ENCODE measurements at regions not wholly inside any gene's neighbourhood (a gene's known extent, or its start where the extent isn't known, plus 50 kb on each side); places are given as distances from the start of the nearest gene placed in this dataset.

DNA sequence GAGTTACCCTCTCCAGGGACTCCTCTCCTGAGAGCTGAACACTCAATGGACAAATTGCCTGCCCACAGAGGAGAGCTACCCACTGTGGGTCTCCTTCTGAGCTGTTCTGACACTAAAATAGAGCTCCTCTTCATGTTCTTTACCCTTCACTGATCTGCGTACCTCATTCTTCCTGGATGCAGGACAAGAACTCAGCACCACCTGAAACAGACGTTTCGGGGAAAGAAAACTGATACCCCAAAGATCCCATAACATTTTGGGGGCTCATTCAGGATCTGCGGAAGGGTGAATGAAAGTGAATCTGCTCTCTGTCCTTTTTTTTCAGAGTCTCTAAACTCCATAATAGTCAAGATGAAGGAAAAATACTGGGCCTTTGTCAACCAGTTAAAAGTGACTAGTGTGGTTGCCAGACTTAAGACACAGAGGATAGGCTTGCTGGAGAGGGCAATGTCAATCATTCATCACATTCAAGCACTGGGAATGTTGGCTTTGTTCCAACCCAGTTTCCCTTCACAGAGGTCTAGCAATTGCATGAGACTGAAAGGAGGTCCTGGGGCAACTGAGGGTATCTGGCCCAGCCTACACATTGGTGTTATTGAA, 136.7 kb upstream of the SLITRK6 start:
- H3K27ac ChIP-seq = no peak overlapping the region
- no peak for TF ChIP-seq POLR2A (IDR thresholded peaks at IDR 0.05)
- TF ChIP-seq, protein P1, sequence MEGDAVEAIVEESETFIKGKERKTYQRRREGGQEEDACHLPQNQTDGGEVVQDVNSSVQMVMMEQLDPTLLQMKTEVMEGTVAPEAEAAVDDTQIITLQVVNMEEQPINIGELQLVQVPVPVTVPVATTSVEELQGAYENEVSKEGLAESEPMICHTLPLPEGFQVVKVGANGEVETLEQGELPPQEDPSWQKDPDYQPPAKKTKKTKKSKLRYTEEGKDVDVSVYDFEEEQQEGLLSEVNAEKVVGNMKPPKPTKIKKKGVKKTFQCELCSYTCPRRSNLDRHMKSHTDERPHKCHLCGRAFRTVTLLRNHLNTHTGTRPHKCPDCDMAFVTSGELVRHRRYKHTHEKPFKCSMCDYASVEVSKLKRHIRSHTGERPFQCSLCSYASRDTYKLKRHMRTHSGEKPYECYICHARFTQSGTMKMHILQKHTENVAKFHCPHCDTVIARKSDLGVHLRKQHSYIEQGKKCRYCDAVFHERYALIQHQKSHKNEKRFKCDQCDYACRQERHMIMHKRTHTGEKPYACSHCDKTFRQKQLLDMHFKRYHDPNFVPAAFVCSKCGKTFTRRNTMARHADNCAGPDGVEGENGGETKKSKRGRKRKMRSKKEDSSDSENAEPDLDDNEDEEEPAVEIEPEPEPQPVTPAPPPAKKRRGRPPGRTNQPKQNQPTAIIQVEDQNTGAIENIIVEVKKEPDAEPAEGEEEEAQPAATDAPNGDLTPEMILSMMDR (IDR thresholded peaks at IDR 0.05) = no peak
- peaks cover 0 to 17% (median 3%) of the 10 kb centered on the region in 4 donors for H3K9me3 ChIP-seq
- no peak overlapping the region for H3K4me3 ChIP-seq
- H3K4me1 ChIP-seq = no peaks in the 10 kb centered on the region
- H3K27me3 ChIP-seq = no peaks in the 10 kb centered on the region
- no peak for DNase-seq
- H3K36me3 ChIP-seq = no peaks in the 10 kb centered on the region

DNA sequence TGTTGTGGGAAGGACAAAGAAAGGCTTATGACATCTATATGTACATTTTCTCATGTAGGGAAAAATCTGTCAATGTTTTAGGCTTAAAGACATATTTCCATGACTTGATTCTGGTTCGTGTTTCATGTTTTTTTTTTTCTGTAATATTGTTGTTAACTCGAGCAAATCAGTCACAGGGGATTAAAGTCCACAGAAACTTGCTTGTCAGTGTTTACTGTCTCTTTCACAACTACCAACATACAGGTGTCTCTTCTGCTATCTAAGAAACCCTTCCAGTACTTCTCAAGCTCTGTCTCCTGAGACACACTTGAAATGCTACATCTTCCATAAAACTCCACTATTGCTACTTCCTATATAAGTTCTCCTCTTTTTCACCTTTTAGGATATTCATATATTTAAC, 130.9 kb upstream of the SLITRK6 start:
- no peaks in the 10 kb centered on the region for H3K27me3 ChIP-seq
- no peak overlapping the region for H3K4me3 ChIP-seq
- no peak for DNase-seq
- no peaks in the 10 kb centered on the region for H3K36me3 ChIP-seq
- H3K27ac ChIP-seq = no peak overlapping the region
- peaks cover 0 to 3% (median 0%) of the 10 kb centered on the region in 4 donors for H3K9me3 ChIP-seq
- TF ChIP-seq POLR2A (IDR thresholded peaks at IDR 0.05) = no peak
- H3K4me1 ChIP-seq = no peaks in the 10 kb centered on the region

DNA sequence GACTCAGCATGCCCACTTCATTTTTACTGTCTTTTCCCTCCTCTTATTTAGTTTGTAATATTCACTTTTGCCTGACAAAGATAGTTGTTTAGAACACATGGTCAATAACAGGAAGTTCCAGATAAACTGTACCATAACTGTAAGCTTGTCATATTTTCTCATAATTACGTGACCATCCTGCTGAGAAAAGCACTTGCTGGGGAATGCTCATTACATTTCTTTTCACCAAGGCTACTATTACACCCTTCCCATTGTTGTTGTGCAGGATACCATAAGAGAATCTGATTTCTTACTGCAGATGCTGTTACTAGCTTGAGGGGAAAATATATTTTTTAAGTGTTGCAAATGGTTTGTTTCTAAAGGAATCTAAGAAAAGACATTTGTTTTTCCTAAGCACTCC, 111.7 kb upstream of the SLITRK6 start:
- Histone ChIP-seq H3K4me3 (no peak overlapping the region), H3K36me3 (no peaks in the 10 kb centered on the region), H3K27ac (no peak overlapping the region), H3K27me3 (no peaks in the 10 kb centered on the region), H3K4me1 (no peaks in the 10 kb centered on the region), H3K9me3 (peaks cover 0 to 3% (median 0%) of the 10 kb centered on the region in 4 donors)
- no peak for DNase-seq
- TF ChIP-seq, protein P1 (IDR thresholded peaks at IDR 0.05) = no peak
- no peak for TF ChIP-seq POLR2A (IDR thresholded peaks at IDR 0.05)

DNA sequence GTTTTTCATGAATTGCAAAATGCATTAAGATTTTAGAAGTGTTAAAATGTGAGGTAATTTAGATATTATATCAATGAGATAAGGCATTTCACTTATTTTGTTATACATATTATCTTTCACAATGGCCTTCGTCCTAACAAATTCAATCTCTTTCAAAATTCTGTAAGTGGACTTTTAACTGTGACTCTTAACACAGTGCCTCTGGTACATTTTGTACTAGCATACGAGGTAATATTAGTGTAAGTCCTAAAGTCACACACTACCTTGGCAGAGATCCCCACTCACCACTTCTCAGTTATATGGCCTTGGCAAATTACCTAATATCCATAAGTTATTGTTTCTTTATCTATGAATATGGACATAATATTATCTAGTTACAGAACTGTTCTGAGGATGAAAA, 101.3 kb upstream of the SLITRK6 start:
- H3K9me3 ChIP-seq = peaks cover 0 to 5% (median 0%) of the 10 kb centered on the region in 4 donors
- no peaks in the 10 kb centered on the region for H3K27me3 ChIP-seq
- DNase-seq = no peak
- no peak overlapping the region for H3K27ac ChIP-seq
- no peaks in the 10 kb centered on the region for H3K36me3 ChIP-seq
- no peak overlapping the region for H3K4me3 ChIP-seq
- no peaks in the 10 kb centered on the region for H3K4me1 ChIP-seq
- TF ChIP-seq, protein P1 (IDR thresholded peaks at IDR 0.05) = no peak
- TF ChIP-seq POLR2A (IDR thresholded peaks at IDR 0.05) = no peak

DNA sequence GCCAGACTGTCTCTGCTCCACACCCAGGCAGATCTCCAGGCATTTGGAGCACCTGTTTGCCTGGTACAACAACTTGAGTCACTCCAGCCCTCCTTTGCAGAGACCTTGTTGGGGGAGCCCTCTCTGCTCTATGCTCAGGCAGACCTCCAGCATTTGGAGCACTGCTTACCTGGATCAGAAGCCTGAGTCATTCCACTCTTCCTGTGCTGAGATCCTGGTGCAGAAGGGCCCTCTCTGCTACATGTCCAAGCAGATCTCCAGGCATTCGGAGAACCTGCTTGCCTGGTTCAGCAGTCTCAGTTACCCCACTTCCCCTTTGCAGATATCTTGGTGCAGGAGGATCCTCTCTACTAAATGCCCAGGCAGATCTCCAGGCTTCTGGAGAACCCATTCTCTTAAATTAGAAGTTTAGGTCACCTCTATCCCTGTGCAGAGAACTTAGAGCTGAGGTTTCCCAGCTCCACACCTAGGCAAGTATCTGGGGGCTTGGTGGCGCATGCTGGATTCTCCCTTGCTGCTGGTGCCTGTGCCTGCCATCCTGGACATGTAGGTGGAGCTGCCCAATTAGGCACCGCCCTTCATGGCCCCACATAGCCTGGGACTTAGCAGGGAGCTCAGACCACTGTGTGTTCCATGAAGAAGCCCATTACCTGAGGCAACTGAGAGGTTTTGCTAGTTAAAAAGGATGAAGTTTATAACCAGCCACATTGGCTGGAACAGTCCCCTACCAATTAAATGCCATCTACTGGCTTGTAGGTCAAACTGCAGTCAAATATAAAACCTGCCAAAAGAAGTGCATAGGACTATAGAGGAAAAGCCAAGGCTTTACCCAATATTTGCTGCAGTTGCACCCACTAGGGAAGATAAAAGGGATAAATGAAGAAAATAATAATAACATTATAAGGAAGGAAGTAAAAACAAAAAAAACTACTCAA, 97.6 kb upstream of the SLITRK6 start:
- H3K27ac ChIP-seq = no peak overlapping the region
- TF ChIP-seq, protein P1 (IDR thresholded peaks at IDR 0.05) = no peak
- no peak for TF ChIP-seq POLR2A (IDR thresholded peaks at IDR 0.05)
- H3K36me3 ChIP-seq = no peaks in the 10 kb centered on the region
- no peak for DNase-seq
- H3K4me3 ChIP-seq = no peak overlapping the region
- no peaks in the 10 kb centered on the region for H3K4me1 ChIP-seq
- no peaks in the 10 kb centered on the region for H3K27me3 ChIP-seq
- H3K9me3 ChIP-seq = peaks cover 0 to 5% (median 0%) of the 10 kb centered on the region in 4 donors

DNA sequence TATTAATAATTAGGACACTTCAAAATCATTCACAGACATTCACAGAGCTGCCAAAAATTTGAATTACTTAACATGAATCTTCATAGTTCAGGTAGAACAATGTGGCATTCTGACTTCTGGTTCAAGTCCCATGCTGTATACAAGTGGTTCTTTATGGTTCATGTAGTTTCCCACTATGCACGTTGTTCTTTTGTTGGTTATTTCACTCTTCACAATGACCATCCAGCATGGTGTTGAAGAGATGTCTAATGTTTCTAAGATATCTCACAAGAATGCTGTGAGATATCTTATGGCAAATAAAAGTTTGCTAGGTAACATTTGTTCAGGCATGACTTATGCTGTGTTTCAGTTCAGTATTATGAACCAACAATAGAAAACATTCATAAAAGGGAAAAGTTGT, 88.2 kb upstream of the SLITRK6 start:
- no peaks in the 10 kb centered on the region for H3K9me3 ChIP-seq
- no peaks in the 10 kb centered on the region for H3K4me1 ChIP-seq
- no peak for TF ChIP-seq POLR2A (IDR thresholded peaks at IDR 0.05)
- TF ChIP-seq, protein P1 (IDR thresholded peaks at IDR 0.05) = no peak
- H3K4me3 ChIP-seq = no peak overlapping the region
- no peak overlapping the region for H3K27ac ChIP-seq
- H3K36me3 ChIP-seq = no peaks in the 10 kb centered on the region
- DNase-seq = no peak
- H3K27me3 ChIP-seq = no peaks in the 10 kb centered on the region

Measured in Peyer's patch (tissue), 4 donors.